GM18507 (cell line): ENCODE measurements at regions not wholly inside any gene's neighbourhood (a gene's known extent, or its start where the extent isn't known, plus 50 kb on each side); places are given as distances from the start of the nearest gene placed in this dataset.

Source experiments
- DNase-seq: peaks from one replicate; pipeline ENCODE4 v3.0.0; 2011; ENCODE audit warnings: low read depth; ENCODE audit not compliant: insufficient read length; ENCODE audit errors: extremely low spot score
- FAIRE-seq: peaks from 2 replicates; lab custom pipeline; 2011; peaks lifted over from hg19 to GRCh38; lab: Jason Lieb, UNC

GRCh38 chr1:55428231-55428630, 213.1 kb upstream of the USP24 start:
- DNase-seq (no peak), FAIRE-seq (no peak)

DNA sequence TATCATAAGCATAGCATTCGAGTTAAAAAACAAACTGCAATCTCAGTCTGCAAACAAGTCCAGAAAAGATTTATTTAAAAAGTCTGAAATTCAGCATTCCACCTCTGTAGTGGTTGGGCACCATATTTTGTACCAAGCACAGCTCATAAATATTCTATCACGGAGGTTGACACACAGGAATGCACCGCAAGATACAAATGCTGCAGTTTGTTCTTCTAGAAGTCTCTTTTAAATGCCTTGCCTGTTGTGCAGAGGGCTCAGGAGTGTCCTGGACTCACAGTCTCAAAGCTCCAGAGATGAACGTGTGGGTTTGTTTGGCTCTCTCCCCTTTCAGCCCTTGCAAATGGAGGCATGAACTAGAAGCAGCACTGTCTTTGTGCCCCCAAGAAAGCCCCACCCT, 212.4 kb upstream of the USP24 start:
- no peak for DNase-seq
- no peak for FAIRE-seq

- FAIRE-seq (no peak), DNase-seq (no peak)
These were observed 211.5 kb upstream of the USP24 start for GRCh38 chr1:55426619-55427018.

GRCh38 chr1:55426156-55426555, 211.0 kb upstream of the USP24 start:
- no peak for FAIRE-seq

GRCh38 chr1:55425310-55425930, 210.3 kb upstream of the USP24 start:
- FAIRE-seq (no peak), DNase-seq (no peak)

More at GRCh38 chr1:55426156-55426555, 211.0 kb upstream of the USP24 start:
- DNase-seq, result no peak

DNA sequence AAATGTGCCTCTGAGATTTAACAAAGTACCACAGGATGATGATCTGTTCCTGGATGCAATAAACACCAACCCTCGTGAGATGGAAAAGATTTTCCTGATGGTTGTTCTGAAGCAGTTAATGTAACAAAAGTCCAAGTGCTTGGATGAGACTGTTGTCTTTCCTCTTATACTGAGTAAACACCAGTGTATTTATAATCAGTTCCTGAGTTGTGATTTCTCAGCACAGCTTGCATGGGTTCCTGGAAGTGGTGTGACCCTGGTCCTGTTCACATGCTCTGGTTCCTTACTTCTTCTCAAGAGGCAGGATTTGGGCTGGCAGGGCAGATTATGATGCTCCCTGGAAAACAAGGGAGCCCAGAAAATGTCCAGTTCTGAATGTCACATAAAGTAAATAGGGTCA, 208.2 kb upstream of the USP24 start:
- no peak for DNase-seq
- FAIRE-seq, result no peak

GRCh38 chr1:55420929-55421716, 206.0 kb upstream of the USP24 start:
- DNase-seq, result no peak
- no peak for FAIRE-seq

GRCh38 chr1:55420026-55420425, 204.9 kb upstream of the USP24 start:
- FAIRE-seq (no peak), DNase-seq (no peak)

- DNase-seq (no peak), FAIRE-seq (no peak)
These were observed 203.2 kb upstream of the USP24 start for GRCh38 chr1:55418208-55419000.

- FAIRE-seq, result no peak
- no peak for DNase-seq
These were observed 201.1 kb upstream of the USP24 start for GRCh38 chr1:55416164-55416842.

DNA sequence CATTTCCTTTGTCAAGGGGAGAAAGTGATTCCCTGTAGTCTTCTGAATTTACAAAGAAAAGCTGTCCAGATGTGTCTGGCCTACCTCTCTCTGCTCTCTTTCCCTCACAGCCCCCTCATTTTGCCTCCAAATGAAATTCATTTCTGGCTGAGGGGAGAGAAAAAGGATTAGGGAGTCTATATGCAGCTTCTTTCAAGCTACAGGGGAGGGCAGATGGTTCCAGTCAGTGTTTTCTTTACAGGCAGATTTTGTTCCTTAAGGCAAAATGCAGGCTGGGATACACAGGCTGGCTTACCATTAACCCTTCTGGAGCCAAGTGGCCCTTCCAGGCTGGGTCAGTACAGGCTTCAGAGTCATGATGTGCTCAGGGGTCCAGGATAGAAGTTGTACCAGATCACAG, 198.1 kb upstream of the USP24 start:
- DNase-seq (no peak), FAIRE-seq (no peak)

- DNase-seq (no peak), FAIRE-seq (no peak)
These were observed 196.9 kb upstream of the USP24 start for GRCh38 chr1:55412060-55412459.

DNA sequence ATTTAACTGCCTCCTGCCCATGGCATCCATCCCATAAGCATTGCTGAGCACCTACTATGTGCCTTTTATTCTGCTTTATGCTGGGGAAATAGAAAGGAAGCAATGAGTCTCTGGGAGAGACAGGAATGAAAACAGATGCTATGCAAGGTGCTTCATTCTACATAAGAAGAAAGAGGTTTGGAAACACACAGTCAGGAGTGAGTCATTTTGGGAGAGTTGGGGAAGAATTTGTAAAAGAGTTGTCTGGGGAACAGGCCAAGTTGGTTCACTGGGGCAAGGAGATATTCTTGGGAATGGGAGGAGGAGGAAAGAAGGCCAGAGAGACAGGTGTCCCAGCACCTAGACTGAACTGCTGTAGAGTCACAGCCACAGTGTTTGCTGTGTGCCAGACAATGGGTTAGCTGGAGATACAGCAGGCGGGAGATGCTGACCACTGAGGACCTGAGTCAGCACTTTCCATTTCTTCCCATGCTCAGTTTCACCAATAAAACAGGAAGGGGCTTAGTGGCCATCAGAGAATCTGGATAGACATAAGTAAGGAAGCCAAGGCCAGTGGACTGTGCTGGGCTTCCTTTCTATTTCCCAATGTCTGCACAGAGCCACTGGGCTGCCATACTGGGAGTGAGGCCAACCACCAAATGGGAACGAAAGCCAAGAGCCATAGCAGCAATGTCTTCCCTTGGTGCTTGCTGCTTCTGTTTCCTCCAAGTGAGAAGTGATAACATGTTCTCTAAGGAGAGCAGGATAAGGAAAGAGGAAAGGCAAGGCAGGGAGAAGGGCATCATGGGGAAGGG, 187.7 kb upstream of the USP24 start:
- no peak for FAIRE-seq
- no peak for DNase-seq

DNA sequence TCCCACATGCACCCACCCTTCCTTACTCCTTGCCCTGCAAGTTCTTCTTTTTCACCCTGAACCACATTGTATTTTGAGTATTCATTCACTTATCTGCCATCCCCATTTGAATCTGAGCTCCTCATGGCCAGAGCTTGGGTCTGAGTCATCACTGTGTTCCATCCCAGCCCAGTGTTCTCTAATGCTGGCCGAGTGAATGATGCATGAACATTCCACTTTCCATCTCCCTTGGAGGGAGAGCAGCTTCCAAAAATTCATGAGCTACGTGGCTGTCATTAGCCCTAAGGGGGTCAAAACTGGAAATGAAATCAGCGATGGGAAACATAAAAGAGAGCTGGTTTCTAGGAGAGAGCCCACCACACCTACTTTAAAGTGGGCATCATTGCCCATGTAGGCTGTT, 187.0 kb upstream of the USP24 start:
- no peak for DNase-seq
- no peak for FAIRE-seq

GRCh38 chr1:55400508-55400907, 185.3 kb upstream of the USP24 start:
- no peak for FAIRE-seq
- DNase-seq, result no peak

- FAIRE-seq (no peak), DNase-seq (no peak)
These were observed 184.2 kb upstream of the USP24 start for GRCh38 chr1:55399346-55399745.

DNA sequence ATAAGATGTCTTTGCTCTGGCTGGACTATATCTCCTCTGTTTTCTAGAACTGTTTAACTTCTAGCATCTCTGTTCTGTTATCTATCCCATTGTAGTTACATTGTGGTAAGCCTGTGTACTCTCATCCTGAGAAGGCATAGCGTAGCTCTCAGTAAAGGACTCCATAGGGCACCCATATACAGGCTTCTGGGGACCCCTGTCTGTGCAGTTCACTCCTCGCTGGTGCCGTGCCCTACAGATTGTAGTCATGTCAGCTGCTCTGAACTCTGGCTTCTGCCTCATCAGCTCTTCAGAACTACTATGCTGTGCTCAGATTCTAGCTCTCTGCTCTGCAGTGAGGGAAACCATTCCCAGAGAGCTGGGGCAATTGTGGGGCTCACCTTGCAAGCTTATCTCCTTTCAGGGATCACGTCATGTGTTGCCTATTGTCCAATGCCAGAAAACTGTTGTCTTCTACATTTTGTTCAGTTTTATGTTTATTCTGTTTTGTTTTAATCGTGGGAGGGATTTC, 181.3 kb upstream of the USP24 start:
- DNase-seq, result no peak
- no peak for FAIRE-seq

- DNase-seq (no peak), FAIRE-seq (no peak)
These were observed 173.8 kb upstream of the USP24 start for GRCh38 chr1:55388960-55389359.

- no peak for DNase-seq
- no peak for FAIRE-seq
These were observed 172.0 kb upstream of the USP24 start for GRCh38 chr1:55387145-55387544.
